Epithelial cell of prostate (primary cell): ENCODE measurements at regions not wholly inside any gene's neighbourhood (a gene's known extent, or its start where the extent isn't known, plus 50 kb on each side); places are given as distances from the start of the nearest gene placed in this dataset.
"Not testable (repeated sequence)": the region's sequence is repeated elsewhere in the genome, so short reads cannot be mapped to it uniquely, and the experiment has no call there.

Experiments used
- DNase-seq: peaks from one replicate; pipeline ENCODE4 v3.0.0-alpha.2; 2011; ENCODE audit warnings: low read depth, low spot score
- H3K27ac ChIP-seq: fragments of 450-650 bp; 2 replicates; pipeline ENCODE4 v1.5.1; 2017; ENCODE audit warnings: mild to moderate bottlenecking

DNA sequence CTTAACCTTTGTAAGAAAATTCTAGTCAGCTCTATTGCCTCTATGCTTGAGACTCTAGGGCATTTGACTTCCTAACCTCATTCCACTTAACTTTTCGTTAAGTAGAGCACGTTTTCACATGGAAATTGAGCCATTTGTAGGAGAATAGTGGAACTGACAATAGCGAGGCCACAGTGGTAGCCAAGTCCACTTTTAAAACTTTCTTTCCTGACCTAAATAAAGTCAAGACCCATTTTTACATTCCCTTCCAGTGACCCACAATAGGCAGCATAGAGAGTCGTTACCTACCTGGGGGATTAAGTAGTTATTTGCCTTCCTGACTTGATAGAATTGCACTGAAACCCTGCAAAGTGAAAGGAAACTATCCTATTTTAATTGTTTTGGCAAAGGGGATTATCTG, 386.0 kb upstream of the NECTIN3 start:
- no peak for DNase-seq
- no peak overlapping the region for H3K27ac ChIP-seq

DNA sequence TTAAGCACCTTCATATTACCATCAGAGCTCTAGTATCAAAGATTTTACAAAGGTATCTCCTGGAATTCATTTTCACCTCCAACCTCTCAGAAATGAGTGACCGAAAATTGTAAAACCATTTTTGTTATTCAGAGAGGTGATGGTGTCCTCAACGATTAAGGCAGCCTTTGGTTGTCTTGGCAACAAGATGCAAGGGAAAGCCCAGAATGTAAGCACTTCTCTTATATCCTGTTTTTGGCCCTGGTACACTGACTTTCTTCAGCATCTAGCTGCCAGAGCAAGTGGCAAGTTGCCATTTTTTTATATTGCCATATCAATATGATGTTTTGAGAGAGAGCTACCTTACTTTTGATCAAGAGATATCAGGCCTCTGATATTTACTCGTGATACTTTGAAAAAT, 384.9 kb upstream of the NECTIN3 start:
- no peak overlapping the region for H3K27ac ChIP-seq
- DNase-seq, result no peak

DNA sequence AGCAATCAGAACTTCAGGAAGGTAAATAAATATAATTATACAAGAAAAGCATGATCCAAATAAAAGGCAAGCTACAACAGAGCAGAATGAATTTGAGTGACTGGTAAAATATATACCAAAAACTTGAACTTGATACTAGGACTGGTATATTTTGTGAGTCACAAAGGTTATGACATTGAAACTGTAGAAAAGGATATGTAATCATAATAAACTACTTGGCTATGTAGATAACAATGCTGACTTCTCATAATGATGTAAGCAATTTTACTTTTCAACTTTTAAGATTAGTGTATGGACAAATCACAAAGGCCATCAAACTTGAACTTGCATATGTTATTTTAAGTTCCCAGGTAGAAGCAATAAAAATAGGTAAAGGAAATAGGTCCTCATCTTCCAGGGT, 384.5 kb upstream of the NECTIN3 start:
- DNase-seq, result no peak
- H3K27ac ChIP-seq, result no peak overlapping the region

DNA sequence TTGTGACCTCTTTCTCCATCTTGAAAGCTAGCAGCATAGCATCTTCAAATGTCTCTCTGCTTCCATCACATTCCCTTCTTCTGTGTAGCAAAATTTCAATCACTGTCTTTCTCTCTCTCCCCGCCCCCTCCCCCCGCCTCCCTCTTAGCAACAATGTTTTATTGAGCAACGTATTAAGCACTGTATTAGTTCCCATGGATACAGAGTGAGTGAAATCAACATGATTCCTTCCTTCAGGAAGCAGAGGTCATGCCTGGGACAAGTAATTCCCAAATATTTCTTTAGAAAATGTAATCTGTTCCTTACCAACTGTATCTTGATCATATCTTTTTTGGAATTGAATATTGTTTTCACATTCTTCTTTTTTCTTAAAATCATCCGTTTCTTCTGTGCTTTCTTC, 373.7 kb upstream of the NECTIN3 start:
- no peak overlapping the region for H3K27ac ChIP-seq
- no peak for DNase-seq

DNA sequence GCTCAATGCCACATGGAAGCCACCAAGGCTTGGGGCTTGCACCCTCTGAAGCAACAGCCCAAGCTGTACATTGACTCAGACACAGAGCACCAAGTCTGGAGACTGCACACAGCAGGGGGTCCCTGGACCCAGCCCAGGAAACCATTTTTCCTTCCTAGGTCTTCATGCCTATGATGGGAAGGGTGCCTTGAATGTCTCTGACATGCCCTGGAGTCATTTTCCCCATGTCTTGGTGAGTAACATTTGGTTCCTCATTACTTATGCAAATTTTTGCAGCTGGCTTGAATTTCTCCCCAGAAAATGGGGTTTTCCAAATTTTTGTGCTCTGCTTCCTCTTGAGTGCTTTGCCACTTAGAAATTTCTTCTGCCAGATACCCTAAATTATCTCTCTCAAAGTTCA, 367.3 kb upstream of the NECTIN3 start:
- not testable (repeated sequence) for H3K27ac ChIP-seq, DNase-seq

DNA sequence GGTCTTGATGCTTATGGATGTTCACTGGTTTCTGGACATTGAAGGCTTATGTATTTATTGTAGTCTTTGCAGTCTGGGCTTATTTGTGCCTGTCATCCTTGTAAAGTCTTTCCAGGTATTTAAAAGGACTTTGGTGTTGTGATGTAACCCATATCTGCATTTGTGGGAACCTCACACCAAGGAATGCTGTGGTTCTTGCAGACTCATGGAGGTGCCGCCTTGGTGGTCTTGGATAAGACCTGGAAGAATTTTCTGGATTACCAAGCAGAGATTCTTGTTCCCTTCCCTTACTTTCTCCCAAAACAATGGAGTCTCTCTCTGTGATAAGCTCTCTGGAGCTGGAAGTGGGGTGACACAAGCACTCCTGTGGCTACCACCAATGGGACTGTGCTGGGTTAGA, 363.5 kb upstream of the NECTIN3 start:
- H3K27ac ChIP-seq, result no peak overlapping the region
- no peak for DNase-seq

DNA sequence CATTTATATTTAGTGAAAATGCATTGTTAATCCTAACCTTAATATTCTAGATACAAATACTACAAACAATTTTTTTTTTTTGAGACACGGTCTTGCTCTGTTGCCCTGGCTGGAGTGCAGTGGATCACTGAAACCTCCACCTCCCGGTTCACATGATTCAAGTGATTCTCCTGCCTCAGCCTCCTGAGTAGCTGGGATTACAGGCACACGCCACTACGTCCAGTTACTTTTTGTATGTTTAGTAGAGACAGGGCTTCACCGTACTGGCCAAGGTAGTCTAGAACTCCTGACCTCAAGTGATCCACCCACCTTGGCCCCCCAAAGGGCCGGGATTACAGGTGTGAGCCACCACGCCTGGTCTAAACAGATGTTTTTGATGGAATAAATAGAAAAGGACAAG, 361.5 kb upstream of the NECTIN3 start:
- no peak overlapping the region for H3K27ac ChIP-seq
- no peak for DNase-seq

DNA sequence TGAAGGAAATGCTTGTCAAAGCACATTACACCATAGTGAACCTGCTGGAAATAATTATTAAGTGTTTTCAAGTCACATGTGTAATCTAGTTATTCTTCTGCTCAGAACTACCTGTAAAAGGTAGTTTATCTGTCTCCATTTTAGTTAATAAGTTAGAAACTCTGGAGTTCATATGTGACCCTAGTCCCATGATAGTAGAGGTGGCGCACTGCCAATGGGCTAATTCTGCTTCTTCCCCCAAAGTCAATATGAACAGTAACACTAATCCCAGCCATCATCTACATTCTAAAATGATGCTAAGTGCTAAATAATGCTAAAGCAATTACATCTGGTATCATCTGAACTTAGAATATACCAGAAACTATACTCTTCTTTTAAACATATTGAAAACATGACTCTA, 361.0 kb upstream of the NECTIN3 start:
- H3K27ac ChIP-seq, result no peak overlapping the region
- DNase-seq, result no peak

DNA sequence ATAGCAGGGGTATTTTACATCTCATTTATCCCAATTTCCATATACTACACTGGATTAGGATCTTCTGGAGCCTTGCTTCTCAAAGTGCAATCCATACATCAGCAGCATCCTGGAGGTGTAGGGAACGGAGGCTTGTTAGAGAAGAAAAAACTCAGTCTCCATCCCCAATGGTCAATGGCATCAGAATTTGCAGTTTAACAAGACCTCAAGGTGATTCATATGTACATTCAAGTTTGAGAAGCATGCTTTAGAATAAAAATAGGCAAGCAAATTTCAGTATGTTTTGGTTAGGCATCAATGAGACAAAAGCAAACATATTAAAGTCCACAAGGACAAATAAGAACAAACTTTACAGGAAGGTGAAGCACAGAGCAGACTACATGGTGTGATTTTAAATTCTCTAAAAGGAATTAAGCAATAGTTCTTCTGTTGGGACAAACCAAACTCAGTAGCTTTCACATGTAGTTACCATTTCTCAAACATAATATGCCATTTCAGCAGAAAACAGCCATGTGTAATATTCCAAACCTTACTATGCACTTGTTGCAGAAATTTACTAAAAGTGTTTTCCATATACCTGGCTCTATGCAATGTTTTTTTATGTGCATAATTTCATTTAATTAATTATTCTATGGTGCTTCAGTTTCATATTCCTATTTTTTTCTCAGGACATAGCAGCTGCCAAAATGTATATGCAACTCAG, 360.3 kb upstream of the NECTIN3 start:
- DNase-seq, result no peak
- H3K27ac ChIP-seq, result no peak overlapping the region

DNA sequence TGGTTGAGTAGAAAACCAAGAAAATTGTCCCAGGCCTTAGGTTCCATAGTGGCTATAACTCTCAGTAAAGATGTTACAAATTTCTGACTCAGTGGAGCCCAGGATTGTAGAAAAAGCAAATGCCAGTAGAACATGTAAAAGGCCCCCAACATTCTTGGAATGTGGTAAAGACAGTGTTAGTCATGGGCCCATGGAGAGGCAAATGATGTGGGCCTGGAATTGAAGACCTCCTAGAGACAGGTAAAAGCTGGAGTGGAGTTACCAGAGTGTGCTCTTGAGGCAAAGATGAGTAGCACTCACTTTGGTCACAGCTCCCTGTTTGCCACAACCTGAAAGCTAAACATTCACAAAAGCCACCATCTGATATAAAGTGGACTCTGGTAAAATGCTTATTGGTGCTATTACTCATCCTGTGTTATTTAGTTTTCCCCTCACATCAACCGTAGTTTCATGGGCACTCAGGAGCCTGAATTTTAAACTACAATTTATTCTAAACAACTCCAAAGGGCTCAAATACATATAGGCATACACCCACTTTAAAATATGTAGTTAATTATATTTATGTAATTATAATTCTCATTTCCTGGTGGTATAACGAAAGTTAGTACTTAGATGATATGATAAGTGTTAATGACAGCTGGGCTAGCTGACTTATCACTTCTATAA, 359.6 kb upstream of the NECTIN3 start:
- no peak overlapping the region for H3K27ac ChIP-seq
- no peak for DNase-seq

DNA sequence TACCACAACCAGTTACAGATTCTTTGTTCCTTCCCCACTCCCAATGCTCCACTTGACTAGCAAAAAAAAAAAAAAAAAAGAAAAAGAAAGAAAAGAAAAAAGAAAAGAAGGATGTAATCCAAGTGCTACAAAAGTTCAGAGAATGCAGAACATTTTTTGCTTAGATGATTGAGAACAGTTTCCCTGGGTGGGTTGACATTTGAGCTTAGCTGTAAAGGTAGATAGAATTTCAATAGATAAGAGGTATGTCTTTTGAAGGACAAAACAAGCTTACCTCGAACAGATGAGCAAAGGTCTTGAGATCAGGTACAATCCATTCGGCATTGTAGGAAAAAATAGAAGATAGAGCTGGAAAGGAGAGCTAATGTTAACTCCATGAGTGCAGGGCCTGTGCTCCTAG, 344.6 kb upstream of the NECTIN3 start:
- H3K27ac ChIP-seq, result no peak overlapping the region
- no peak for DNase-seq

DNA sequence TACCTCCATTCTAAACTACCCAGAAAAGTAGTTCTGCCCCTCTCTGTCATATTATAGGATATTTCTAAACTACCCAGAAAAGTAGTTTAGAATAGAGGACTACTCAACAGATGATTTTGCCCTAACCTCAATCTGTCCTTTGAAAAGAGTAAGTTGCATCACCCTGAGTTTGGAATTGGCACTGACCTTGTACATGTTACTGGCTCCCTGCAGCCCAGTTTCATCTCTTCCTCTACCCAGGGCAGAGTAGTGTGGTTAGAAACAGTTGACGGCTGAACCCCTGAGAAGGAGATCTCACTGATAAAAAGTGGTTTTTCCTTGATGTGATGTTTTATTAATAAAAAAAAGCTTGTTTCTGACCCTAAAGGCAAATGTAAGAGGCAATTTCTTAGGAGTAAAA, 340.5 kb upstream of the NECTIN3 start:
- no peak for DNase-seq
- H3K27ac ChIP-seq, result no peak overlapping the region

DNA sequence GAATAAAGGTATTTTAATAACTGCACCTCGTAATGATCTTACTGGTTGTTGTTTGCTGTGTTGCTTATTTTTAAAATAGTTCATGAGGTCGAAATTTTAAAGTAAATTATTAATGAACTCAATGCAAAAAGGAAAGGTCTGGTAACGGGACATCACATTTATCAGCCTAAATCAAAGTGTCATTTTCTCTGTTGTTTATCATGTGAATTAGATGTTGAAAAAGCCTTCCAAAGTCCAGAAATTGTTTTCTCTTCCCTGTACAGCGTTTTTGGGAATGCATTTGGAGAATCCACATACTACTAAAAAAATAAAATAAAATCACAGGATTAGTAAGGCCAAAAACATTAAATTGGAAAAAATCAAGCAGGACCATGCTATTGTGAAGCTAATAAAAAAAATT, 339.2 kb upstream of the NECTIN3 start:
- no peak for DNase-seq
- H3K27ac ChIP-seq, result no peak overlapping the region

DNA sequence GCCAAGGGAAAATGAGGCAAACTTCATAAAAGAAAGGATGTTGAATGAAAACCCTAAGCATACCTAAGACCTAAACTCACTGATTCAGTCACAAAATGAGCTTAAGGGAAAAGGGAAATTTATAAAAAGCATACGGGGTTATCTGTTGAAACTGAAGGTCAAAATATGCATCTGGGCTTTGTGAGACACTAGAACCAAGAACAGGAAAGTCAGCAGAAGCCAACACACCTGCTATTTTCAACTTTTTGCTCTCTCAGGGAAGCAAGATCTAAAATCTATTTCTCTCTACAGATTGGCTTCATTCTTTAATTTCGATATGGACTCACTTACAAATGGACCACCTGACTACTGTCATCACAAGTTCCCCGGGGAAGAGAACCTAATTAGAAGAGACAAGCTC, 338.6 kb upstream of the NECTIN3 start:
- DNase-seq, result no peak
- H3K27ac ChIP-seq, result no peak overlapping the region

DNA sequence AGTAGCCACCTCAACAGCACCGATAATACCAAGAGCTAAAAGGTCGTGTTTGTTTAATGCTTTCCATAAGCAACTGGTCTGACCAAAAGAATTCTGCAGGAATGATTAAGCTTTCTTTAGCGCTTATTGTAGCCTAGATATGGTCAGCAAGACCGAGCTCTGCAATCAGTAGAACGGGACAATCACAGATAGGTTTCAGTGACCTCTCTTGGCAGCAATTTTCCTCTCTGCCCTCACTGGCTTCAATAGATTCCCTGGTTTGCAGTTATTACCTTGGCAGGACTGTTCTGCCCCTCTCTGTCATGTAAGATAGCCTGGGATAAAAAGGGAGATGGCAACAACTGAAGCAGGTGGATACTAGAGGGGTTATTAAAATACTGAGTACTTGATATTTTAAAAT, 337.1 kb upstream of the NECTIN3 start:
- no peak for DNase-seq
- H3K27ac ChIP-seq, result no peak overlapping the region

DNA sequence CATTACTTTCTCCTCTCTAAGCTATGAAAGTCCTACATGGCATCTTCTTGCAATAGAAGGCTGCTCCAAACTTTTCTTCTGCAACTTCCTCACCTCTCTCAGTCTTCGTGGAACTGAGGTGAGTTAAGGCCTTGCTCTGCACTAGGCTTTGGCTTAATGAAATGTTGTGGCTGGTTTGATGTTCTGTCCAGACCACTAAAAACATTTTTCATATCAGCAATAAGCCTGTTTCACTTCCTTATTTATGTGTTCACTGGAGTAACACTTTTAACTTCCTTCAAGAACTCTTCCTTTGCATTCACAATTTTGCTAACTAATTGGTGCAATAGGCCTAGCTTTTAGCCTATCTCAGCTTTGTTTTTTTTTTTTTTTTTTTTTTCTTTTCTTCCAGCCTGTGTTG, 335.3 kb upstream of the NECTIN3 start:
- H3K27ac ChIP-seq, result no peak overlapping the region
- no peak for DNase-seq

DNA sequence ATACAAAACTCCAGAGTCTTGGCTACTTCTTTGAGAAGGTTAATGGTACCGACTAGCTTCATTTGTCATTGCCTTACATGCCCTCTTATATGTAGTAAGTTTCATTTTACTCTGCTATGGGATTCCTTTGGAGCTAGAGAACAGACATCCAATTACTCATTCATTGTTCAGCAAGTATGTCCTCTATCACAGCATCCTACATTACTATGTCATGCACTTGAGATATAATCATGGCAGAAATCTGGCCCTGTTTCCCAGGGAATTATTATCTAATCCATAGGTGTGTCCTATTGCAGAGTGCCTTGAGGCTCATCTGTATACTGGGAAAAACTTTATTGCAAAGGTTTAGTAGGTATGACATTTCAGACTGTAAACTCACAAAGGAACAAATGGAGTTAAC, 333.1 kb upstream of the NECTIN3 start:
- H3K27ac ChIP-seq, result no peak overlapping the region
- no peak for DNase-seq

DNA sequence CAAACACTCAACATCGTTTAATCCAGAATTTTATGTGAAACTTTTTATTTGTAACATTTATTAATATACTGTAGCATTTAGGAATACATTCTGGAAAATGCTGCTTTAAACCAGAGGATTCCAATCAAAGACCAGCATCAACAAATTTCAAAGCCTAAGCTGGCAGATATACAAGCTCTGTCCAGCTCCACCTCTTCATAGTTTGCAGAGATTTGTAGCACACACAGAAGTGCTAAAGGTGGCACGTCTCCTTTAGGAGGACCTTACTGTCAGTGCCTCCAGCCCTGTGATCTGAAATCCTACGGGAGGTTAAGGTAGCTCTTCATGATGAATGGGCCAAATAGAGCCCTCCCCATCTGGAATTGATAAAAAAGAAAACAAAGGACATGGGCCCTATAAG, 329.7 kb upstream of the NECTIN3 start:
- no peak for DNase-seq
- no peak overlapping the region for H3K27ac ChIP-seq

DNA sequence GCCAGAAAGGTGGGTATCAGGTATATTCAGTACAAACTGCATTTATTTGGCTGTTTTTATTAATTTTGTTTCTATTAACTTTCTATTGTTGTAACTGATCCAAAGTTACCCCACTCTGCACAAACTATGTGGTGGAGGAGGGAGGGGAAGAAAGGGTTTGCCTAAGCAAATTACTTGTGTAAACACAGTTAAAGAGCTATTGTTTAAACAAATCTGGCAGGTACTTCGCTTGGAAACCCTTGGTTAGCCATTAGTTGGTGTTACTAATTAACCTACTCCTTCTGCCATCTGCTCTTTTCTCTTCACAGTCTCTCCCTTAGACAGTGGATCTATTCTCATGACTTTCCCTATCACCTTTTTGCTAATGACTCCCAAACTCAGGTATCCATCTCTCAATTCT, 328.4 kb upstream of the NECTIN3 start:
- no peak for DNase-seq
- H3K27ac ChIP-seq, result no peak overlapping the region

DNA sequence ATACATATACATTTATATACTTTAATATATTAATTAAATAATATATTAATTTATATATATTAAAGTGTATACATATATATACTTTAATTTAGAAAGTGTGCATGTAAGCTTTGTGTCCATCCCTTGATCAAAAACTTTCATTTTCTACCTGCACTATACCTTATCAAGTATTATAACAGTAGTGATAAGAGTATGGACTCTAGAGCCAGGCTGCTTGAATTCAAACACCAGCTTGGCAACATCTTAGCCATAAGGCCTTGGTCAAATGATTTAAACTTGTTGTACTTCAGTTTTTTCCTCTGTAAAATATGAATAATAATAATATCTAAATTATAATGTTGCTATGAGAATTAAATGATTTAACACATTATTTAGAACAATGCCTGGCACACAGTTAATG, 327.6 kb upstream of the NECTIN3 start:
- DNase-seq, result no peak
- no peak overlapping the region for H3K27ac ChIP-seq

DNA sequence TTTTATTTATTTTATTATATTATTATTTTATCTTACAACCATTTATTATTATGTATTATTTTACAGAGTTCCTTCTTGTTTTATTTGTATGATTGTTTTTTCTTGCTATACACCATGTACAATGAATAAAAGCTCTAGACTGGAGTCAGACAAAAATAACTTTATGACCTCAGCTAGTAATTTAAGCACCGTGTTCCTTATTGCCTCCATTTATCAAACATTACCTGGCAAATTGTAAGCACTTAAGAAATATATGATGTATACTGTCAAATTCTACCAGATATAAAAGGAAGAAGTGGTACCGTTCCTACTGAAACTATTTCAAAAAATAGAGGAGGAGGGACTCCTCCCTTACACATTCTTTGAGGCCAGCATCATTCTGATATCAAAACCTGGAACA, 326.9 kb upstream of the NECTIN3 start:
- no peak for DNase-seq
- H3K27ac ChIP-seq, result no peak overlapping the region

DNA sequence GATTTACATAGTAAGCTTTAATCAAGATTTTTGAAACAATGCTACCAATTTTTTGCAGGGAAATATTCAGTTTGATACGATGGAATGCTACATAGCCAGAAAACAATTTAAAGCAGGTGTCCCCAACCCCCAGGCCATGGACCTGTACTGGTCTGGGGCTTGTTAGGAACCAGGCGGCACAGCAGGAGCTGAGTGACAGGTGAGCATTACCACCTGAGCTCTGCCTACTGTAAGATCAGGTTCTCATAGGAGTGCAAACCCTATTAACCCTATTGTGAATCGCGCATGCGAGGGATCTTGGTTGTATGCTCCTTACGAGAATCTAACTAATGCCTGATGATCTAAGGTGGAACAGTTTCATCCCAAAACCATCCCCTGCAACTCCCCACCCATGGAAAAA, 322.6 kb upstream of the NECTIN3 start:
- no peak overlapping the region for H3K27ac ChIP-seq
- no peak for DNase-seq
